ENCODE measurements at regions not wholly inside any gene's neighbourhood (a gene's known extent, or its start where the extent isn't known, plus 50 kb on each side); places are given as distances from the start of the nearest gene placed in this dataset.

- no peak for DNase-seq
Measured at GRCh38 chr2:180524499-180524898, 455.9 kb upstream of the UBE2E3 start.

- DNase-seq, result no peak
Measured at GRCh38 chr2:180523621-180524340, 456.6 kb upstream of the UBE2E3 start.

- no peak for DNase-seq
Measured at GRCh38 chr2:180520921-180521581, 459.4 kb upstream of the UBE2E3 start.

GRCh38 chr2:180520206-180520605 lies 460.2 kb upstream of the UBE2E3 start:
- no peak for DNase-seq

- DNase-seq, result no peak
Measured at GRCh38 chr2:180519276-180519675, 461.1 kb upstream of the UBE2E3 start.

GRCh38 chr2:180516232-180516631 lies 464.2 kb upstream of the UBE2E3 start:
- no peak for DNase-seq

- DNase-seq, result no peak
Measured at GRCh38 chr2:180513389-180513788, 467.0 kb upstream of the UBE2E3 start.

- no peak for DNase-seq
Measured at GRCh38 chr2:180508458-180508857, 471.9 kb upstream of the UBE2E3 start.

- no peak for DNase-seq
Measured at GRCh38 chr2:180507028-180507427, 473.4 kb upstream of the UBE2E3 start.

GRCh38 chr2:180505203-180505602 lies 475.2 kb upstream of the UBE2E3 start:
- DNase-seq, result no peak

- DNase-seq, result no peak
Measured at GRCh38 chr2:180497621-180498152, 482.7 kb upstream of the UBE2E3 start.

GRCh38 chr2:180495606-180496005 lies 484.8 kb upstream of the UBE2E3 start:
- DNase-seq, result no peak

- DNase-seq, result no peak
Measured at GRCh38 chr2:180494286-180494685, 486.1 kb upstream of the UBE2E3 start.

- no peak for DNase-seq
Measured at GRCh38 chr2:180482696-180483095, 475.6 kb upstream of the CWC22 start.

GRCh38 chr2:180481998-180482397 lies 474.9 kb upstream of the CWC22 start:
- no peak for DNase-seq

- no peak for DNase-seq
Measured at GRCh38 chr2:180478883-180479282, 471.8 kb upstream of the CWC22 start.

- DNase-seq, result no peak
Measured at GRCh38 chr2:180474716-180475115, 467.6 kb upstream of the CWC22 start.

GRCh38 chr2:180473456-180473855 lies 466.4 kb upstream of the CWC22 start:
- no peak for DNase-seq

- DNase-seq, result peak; percentile 33
Measured at GRCh38 chr2:180472133-180472532, 465.0 kb upstream of the CWC22 start.

- no peak for DNase-seq
Measured at GRCh38 chr2:180463608-180464007, 456.5 kb upstream of the CWC22 start.

- DNase-seq, result no peak
Measured at GRCh38 chr2:180461761-180462160, 454.7 kb upstream of the CWC22 start.

- DNase-seq, result no peak
Measured at GRCh38 chr2:180456801-180457200, 449.7 kb upstream of the CWC22 start.

GRCh38 chr2:180450841-180451240 lies 443.7 kb upstream of the CWC22 start:
- DNase-seq, result no peak

Measured in hindlimb muscle (tissue), 1 donor.